GM21723 (cell line): ENCODE measurements at regions not wholly inside any gene's neighbourhood (a gene's known extent, or its start where the extent isn't known, plus 50 kb on each side); places are given as distances from the start of the nearest gene placed in this dataset.
"Not testable (repeated sequence)": the region's sequence is repeated elsewhere in the genome, so short reads cannot be mapped to it uniquely, and the experiment has no call there.

Experiments used
- ATAC-seq: cut with Tn5 transposase; IDR thresholded peaks from one replicate; pipeline ENCODE4 v1.9.1; 2021; ENCODE audit warnings: mild to moderate bottlenecking, moderate library complexity; ENCODE audit not compliant: unreplicated experiment

- no peak for ATAC-seq
Measured at GRCh38 chr11:91091563-91091962, 868.7 kb upstream of the CHORDC1 start.

- no peak for ATAC-seq
Measured at GRCh38 chr11:91086028-91086427, 863.2 kb upstream of the CHORDC1 start.

- ATAC-seq = no peak
Measured at GRCh38 chr11:91082255-91082654, 859.4 kb upstream of the CHORDC1 start.

GRCh38 chr11:91081440-91082043 lies 858.7 kb upstream of the CHORDC1 start:
- ATAC-seq = no peak

- ATAC-seq = no peak
Measured at GRCh38 chr11:91078221-91078620, 855.4 kb upstream of the CHORDC1 start.

- ATAC-seq = no peak
Measured at GRCh38 chr11:91075032-91075695, 852.3 kb upstream of the CHORDC1 start.

- ATAC-seq = no peak
Measured at GRCh38 chr11:91067666-91068065, 844.8 kb upstream of the CHORDC1 start.

- ATAC-seq = no peak
Measured at GRCh38 chr11:91066456-91067047, 843.7 kb upstream of the CHORDC1 start.

GRCh38 chr11:91063399-91063798 lies 840.5 kb upstream of the CHORDC1 start:
- ATAC-seq = not testable (repeated sequence)

- no peak for ATAC-seq
Measured at GRCh38 chr11:91047882-91048281, 825.0 kb upstream of the CHORDC1 start.

GRCh38 chr11:91046261-91046660 lies 823.4 kb upstream of the CHORDC1 start:
- ATAC-seq = no peak

- ATAC-seq = no peak
Measured at GRCh38 chr11:91041626-91042025, 818.8 kb upstream of the CHORDC1 start.

- no peak for ATAC-seq
Measured at GRCh38 chr11:91023731-91024130, 800.9 kb upstream of the CHORDC1 start.

GRCh38 chr11:91011503-91011902 lies 788.7 kb upstream of the CHORDC1 start:
- ATAC-seq = no peak

GRCh38 chr11:91005458-91005857 lies 782.6 kb upstream of the CHORDC1 start:
- ATAC-seq = no peak

GRCh38 chr11:90997241-90997640 lies 774.4 kb upstream of the CHORDC1 start:
- ATAC-seq = no peak

GRCh38 chr11:90972159-90972558 lies 749.3 kb upstream of the CHORDC1 start:
- ATAC-seq = not testable (repeated sequence)

GRCh38 chr11:90947930-90948329 lies 725.1 kb upstream of the CHORDC1 start:
- ATAC-seq = no peak

- ATAC-seq = no peak
Measured at GRCh38 chr11:90930252-90930651, 707.4 kb upstream of the CHORDC1 start.

- ATAC-seq = no peak
Measured at GRCh38 chr11:90919332-90919731, 696.5 kb upstream of the CHORDC1 start.

- no peak for ATAC-seq
Measured at GRCh38 chr11:90916706-90917105, 693.9 kb upstream of the CHORDC1 start.

- no peak for ATAC-seq
Measured at GRCh38 chr11:90913131-90913668, 690.4 kb upstream of the CHORDC1 start.
